H9 (cell line): ENCODE measurements at regions not wholly inside any gene's neighbourhood (a gene's known extent, or its start where the extent isn't known, plus 50 kb on each side); places are given as distances from the start of the nearest gene placed in this dataset.

ENCODE experiments used
- DNase-seq: peaks from one replicate; pipeline ENCODE4 v3.0.0-alpha.2; 2017
- H2AFZ ChIP-seq: one replicate; pipeline ENCODE4 v1.6.1; 2013; ENCODE audit warnings: mild to moderate bottlenecking, low read length, control low read depth, moderate library complexity
- H2AK5ac ChIP-seq: 2 replicates; pipeline ENCODE4 v1.6.1; 2013; ENCODE audit warnings: low read length, control low read depth, mixed read lengths; ENCODE audit not compliant: insufficient read length
- H2BK120ac ChIP-seq: one replicate; pipeline ENCODE4 v1.6.1; 2013; ENCODE audit warnings: low read depth, mild to moderate bottlenecking, low read length, control low read depth, inconsistent platforms; ENCODE audit not compliant: poor library complexity, severe bottlenecking
- H2BK12ac ChIP-seq: 2 replicates; pipeline ENCODE4 v1.6.1; 2013; ENCODE audit warnings: low read length, control low read depth, mixed read lengths, low read depth; ENCODE audit not compliant: insufficient read length
- H2BK15ac ChIP-seq: 2 replicates; pipeline ENCODE4 v1.6.1; 2013; ENCODE audit warnings: low read depth, low read length, control low read depth
- H2BK20ac ChIP-seq: one replicate; pipeline ENCODE4 v1.6.1; 2013; ENCODE audit warnings: low read depth, mild to moderate bottlenecking, low read length, control low read depth, inconsistent platforms; ENCODE audit not compliant: poor library complexity, severe bottlenecking
- H2BK5ac ChIP-seq: 2 replicates; pipeline ENCODE4 v1.6.1; 2013; ENCODE audit warnings: low read length, control low read depth, mixed read lengths; ENCODE audit not compliant: insufficient read length
- H3K14ac ChIP-seq: 2 replicates; pipeline ENCODE4 v1.6.1; 2013; ENCODE audit warnings: low read length, control low read depth; ENCODE audit not compliant: insufficient read depth
- H3K18ac ChIP-seq: 2 replicates; pipeline ENCODE4 v1.6.1; 2013; ENCODE audit warnings: low read depth, mild to moderate bottlenecking, mixed read lengths, low read length, control low read depth; ENCODE audit not compliant: insufficient read length
- H3K23ac ChIP-seq: 2 replicates; pipeline ENCODE4 v1.6.1; 2013; ENCODE audit warnings: low read length, control low read depth, mixed read lengths, low read depth; ENCODE audit not compliant: insufficient read length
- H3K23me2 ChIP-seq: 2 replicates; pipeline ENCODE4 v1.6.1; 2013; ENCODE audit warnings: low read depth, mild to moderate bottlenecking, mixed read lengths, low read length, control low read depth; ENCODE audit not compliant: insufficient read length, poor library complexity, severe bottlenecking
- H3K27ac ChIP-seq: 2 replicates; pipeline ENCODE4 v1.5.1; 2013; ENCODE audit warnings: low read length, control low read depth, mixed read lengths, low read depth; ENCODE audit not compliant: insufficient read length
- H3K27me3 ChIP-seq: 2 replicates; pipeline ENCODE4 v1.6.1; 2013; ENCODE audit warnings: low read length, control low read depth, inconsistent platforms; ENCODE audit not compliant: insufficient read depth
- H3K4ac ChIP-seq: 2 replicates; pipeline ENCODE4 v1.6.1; 2013; ENCODE audit warnings: low read depth, mild to moderate bottlenecking, control low read depth, inconsistent platforms, low read length, moderate library complexity
- H3K4me1 ChIP-seq: 2 replicates; pipeline ENCODE4 v1.6.1; 2013; ENCODE audit warnings: low read length, control low read depth, inconsistent platforms; ENCODE audit not compliant: insufficient read depth
- H3K4me2 ChIP-seq: 2 replicates; pipeline ENCODE4 v1.6.1; 2013; ENCODE audit warnings: low read length, control low read depth, mixed read lengths; ENCODE audit not compliant: insufficient read length, insufficient read depth
- H3K56ac ChIP-seq: 2 replicates; pipeline ENCODE4 v1.6.1; 2013; ENCODE audit warnings: low read depth, mild to moderate bottlenecking, mixed read lengths, low read length, control low read depth; ENCODE audit not compliant: insufficient read length
- H3K79me1 ChIP-seq: 2 replicates; pipeline ENCODE4 v1.6.1; 2013; ENCODE audit warnings: low read depth, mild to moderate bottlenecking, moderate library complexity, low read length, control low read depth, inconsistent platforms; ENCODE audit not compliant: insufficient read depth, poor library complexity, severe bottlenecking
- H3K79me2 ChIP-seq: 2 replicates; pipeline ENCODE4 v1.6.1; 2013; ENCODE audit warnings: low read length, control low read depth, inconsistent platforms; ENCODE audit not compliant: insufficient read depth
- H3K9ac ChIP-seq: 2 replicates; pipeline ENCODE4 v1.6.1; 2013; ENCODE audit warnings: low read length, control low read depth, mixed read lengths; ENCODE audit not compliant: insufficient read length; ENCODE audit errors: extremely low read depth
- H3K9me3 ChIP-seq: one replicate; pipeline ENCODE4 v1.6.1; 2013; ENCODE audit warnings: low read depth, low read length, inconsistent platforms; ENCODE audit not compliant: control insufficient read depth
- H3T11ph ChIP-seq: one replicate; pipeline ENCODE4 v1.6.1; 2013; ENCODE audit warnings: mild to moderate bottlenecking, low read length, control low read depth, inconsistent platforms
- H4K20me1 ChIP-seq: one replicate; pipeline ENCODE4 v1.6.1; 2013; ENCODE audit not compliant: control insufficient read depth, insufficient read length, insufficient read depth
- H4K5ac ChIP-seq: 2 replicates; pipeline ENCODE4 v1.6.1; 2013; ENCODE audit warnings: low read depth, mild to moderate bottlenecking, mixed read lengths, low read length, control low read depth; ENCODE audit not compliant: insufficient read length
- H4K8ac ChIP-seq: replicated peaks from 2 replicates; pipeline ENCODE4 v1.6.1; 2013; ENCODE audit warnings: low read length, control low read depth, mixed read lengths, low read depth; ENCODE audit not compliant: insufficient read length
- H4K91ac ChIP-seq: 2 replicates; pipeline ENCODE4 v1.6.1; 2013; ENCODE audit warnings: low read depth, mild to moderate bottlenecking, moderate library complexity, mixed read lengths, low read length, control low read depth; ENCODE audit not compliant: insufficient read length
- H3K27ac Mint-ChIP-seq, 3 experiments: 2 replicates in 2 of 3; 3 replicates in 1 of 3; pipeline ENCODE4 v1.8.0; 2020 to 2021; ENCODE audit warnings: mixed read lengths in 3 of 3, mild to moderate bottlenecking in 1 of 3, moderate library complexity in 1 of 3
- H3K27me3 Mint-ChIP-seq: 2 replicates; pipeline ENCODE4 v1.8.0; 2021; ENCODE audit warnings: low read depth, mild to moderate bottlenecking, moderate library complexity, mixed read lengths
- H3K36me3 Mint-ChIP-seq, 3 experiments: 2 replicates in 2 of 3; 3 replicates in 1 of 3; pipeline ENCODE4 v1.8.0; 2020 to 2021; ENCODE audit warnings: low read depth in 3 of 3, mixed read lengths in 3 of 3; ENCODE audit not compliant: insufficient read depth in 1 of 3
- H3K4me1 Mint-ChIP-seq, 2 experiments: 2 replicates each; pipeline ENCODE4 v1.8.0; 2020; ENCODE audit warnings: mixed read lengths in 2 of 2
- H3K4me3 Mint-ChIP-seq, 2 experiments: 2 replicates in 1 of 2; 3 replicates in 1 of 2; pipeline ENCODE4 v1.8.0; 2020 to 2021; ENCODE audit warnings: mild to moderate bottlenecking in 2 of 2, mixed read lengths in 2 of 2, moderate library complexity in 1 of 2
- H3K9me3 Mint-ChIP-seq, 2 experiments: 2 replicates in 1 of 2; 3 replicates in 1 of 2; pipeline ENCODE4 v1.8.0; 2020; ENCODE audit warnings: mild to moderate bottlenecking in 2 of 2, mixed read lengths in 2 of 2, moderate library complexity in 1 of 2
- CTCF ChIP-seq: fragments of 200-600 bp; sonication (generic); conservative IDR thresholded peaks from 3 replicates; pipeline ENCODE4 v1.8.0; 2021; ENCODE audit warnings: antibody characterized with exemption, mild to moderate bottlenecking
- WGBS: extraction: QIAGEN DNeasy Blood & Tissue Kit; methylation state at CpG from one replicate; pipeline ENCODE4 v1.1.7; 2013; ENCODE audit warnings: missing lambda C conversion rate, low lambda C conversion rate, mixed read lengths; ENCODE audit not compliant: insufficient read length; ENCODE audit errors: extremely low coverage; 5-methylcytosine and 5-hydroxymethylcytosine counted together

- Histone ChIP-seq H2BK5ac (no peak overlapping the region), H4K5ac (no peak overlapping the region), H3K14ac (no peak overlapping the region), H3K27ac (no peak overlapping the region), H4K8ac (no peak overlapping the region), H2BK15ac (no peak overlapping the region), H3K9ac (no peak overlapping the region), H3K9me3 (no peaks in the 10 kb centered on the region), H3K23me2 (no peaks in the 10 kb centered on the region), H3K4me2 (no peak overlapping the region), H4K91ac (no peak overlapping the region), H2BK12ac (no peak overlapping the region), H2BK120ac (no peak overlapping the region), H3T11ph (no peak overlapping the region), H2AK5ac (no peak overlapping the region), H2BK20ac (no peak overlapping the region), H3K79me2 (no peaks in the 10 kb centered on the region), H4K20me1 (no peaks in the 10 kb centered on the region), H3K18ac (no peak overlapping the region), H3K56ac (no peak overlapping the region), H2AFZ (no peak overlapping the region), H3K4me1 (no peaks in the 10 kb centered on the region), H3K23ac (no peak overlapping the region), H3K27me3 (no peaks in the 10 kb centered on the region), H3K79me1 (no peaks in the 10 kb centered on the region), H3K4ac (no peak overlapping the region)
- TF ChIP-seq CTCF = no peak
- Mint-ChIP-seq H3K27ac (no peak overlapping the region; a peak in 1 of 7 replicates), H3K9me3 (no peaks in the 10 kb centered on the region), H3K4me3 (no peak overlapping the region), H3K4me1 (peaks cover 2 to 3% of the 10 kb centered on the region in 2 experiments; a peak in 1 of 4 replicates), H3K36me3 (no peaks in the 10 kb centered on the region; a peak in 1 of 7 replicates), H3K27me3 (peaks cover 5% of the 10 kb centered on the region; the same call in 1 of the 2 replicates)
- WGBS = no CpG with 5 or more reads among the region's 7 CpGs
- DNase-seq = no peak
Measured at GRCh38 chr18:75525331-75525730, 97.8 kb upstream of the SMIM21 start.
